Kidney (tissue), 13 donors: ENCODE measurements at regions not wholly inside any gene's neighbourhood (a gene's known extent, or its start where the extent isn't known, plus 50 kb on each side); places are given as distances from the start of the nearest gene placed in this dataset.

Source experiments
- DNase-seq, 5 donors: peaks; one replicate each; pipeline ENCODE4 v3.0.0-alpha.2; 2013 to 2020
- FAIRE-seq: peaks from 2 replicates; lab custom pipeline; 2012; peaks lifted over from hg19 to GRCh38; lab: Jason Lieb, UNC
- H3K27ac ChIP-seq, 2 donors: one replicate each; pipeline ENCODE4 v1.7.0; 2013; ENCODE audit warnings: low read depth in 2 of 2, low read length in 2 of 2, inconsistent platforms in 1 of 2
- H3K27me3 ChIP-seq: one replicate; pipeline ENCODE4 v1.7.1; 2013; ENCODE audit warnings: low read length, inconsistent platforms; ENCODE audit not compliant: control insufficient read depth, insufficient read depth
- H3K36me3 ChIP-seq, 3 donors: one replicate each; pipeline versions ENCODE4 v1.7.0 to v1.7.1; 2013; ENCODE audit warnings: low read length in 3 of 3, control low read depth in 1 of 3, inconsistent platforms in 1 of 3; ENCODE audit not compliant: insufficient read depth in 3 of 3, control insufficient read depth in 2 of 3
- H3K4me1 ChIP-seq, 3 donors: one replicate each; pipeline versions ENCODE4 v1.7.0 to v1.7.1; 2013; ENCODE audit warnings: low read length in 3 of 3, inconsistent platforms in 1 of 3, low read depth in 1 of 3; ENCODE audit not compliant: control insufficient read depth in 2 of 3, insufficient read depth in 2 of 3
- H3K4me3 ChIP-seq, 3 donors: one replicate each; pipeline versions ENCODE4 v1.7.0 to v1.8.1; 2013; ENCODE audit warnings: low read length in 3 of 3, control low read depth in 1 of 3, inconsistent platforms in 1 of 3
- H3K9ac ChIP-seq, 3 donors: one replicate each; pipeline versions ENCODE4 v1.7.0 to v1.7.1; 2013; ENCODE audit warnings: low read length in 3 of 3, control low read depth in 1 of 3, inconsistent platforms in 1 of 3
- H3K9me3 ChIP-seq, 3 donors: one replicate each; pipeline versions ENCODE4 v1.7.0 to v1.7.1; 2013; ENCODE audit warnings: low read length in 3 of 3, control low read depth in 1 of 3, inconsistent platforms in 1 of 3; ENCODE audit not compliant: control insufficient read depth in 2 of 3, insufficient read depth in 1 of 3
- intact Hi-C: fragments of 100-400 bp; cut with DNase I; formaldehyde crosslinking; loops from one replicate; pipeline ENCODE4 v1.11.1; 2022
- TF ChIP-seq, protein P1 (sequence below): IDR thresholded peaks from 3 replicates; pipeline ENCODE4 v1.5.1; 2012; ENCODE audit warnings: mild to moderate bottlenecking, moderate library complexity, borderline replicate concordance; ENCODE audit not compliant: insufficient read depth; ENCODE audit errors: extremely low read depth
- donor health status: control.
- donor health status: control.
- donor health status: control.
- donor health status: control.
- donor health status: control.
- donor health status: DM: yes; HTN: yes; CAD: no.
- donor health status: Normal renal cell carcinoma (clear cell type).

DNA sequence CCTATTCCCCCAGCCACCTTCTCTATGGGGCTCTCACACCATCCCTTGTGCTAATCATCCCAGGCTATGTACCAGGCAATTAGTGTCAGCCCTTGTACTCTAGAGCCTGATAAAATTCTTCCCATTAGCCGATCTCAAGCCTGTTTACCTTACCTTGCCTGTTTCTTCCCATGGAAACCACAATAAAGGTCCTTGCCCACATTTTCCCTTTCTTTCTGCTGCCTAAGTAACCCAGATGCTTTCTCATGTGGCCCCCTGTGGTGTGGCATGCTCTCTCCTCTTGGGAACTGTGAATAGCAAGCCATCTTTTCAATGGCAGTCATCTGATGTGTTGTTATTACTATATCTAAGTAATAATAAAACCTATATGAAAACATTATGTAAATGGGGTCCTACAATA is 265.8 kb upstream of the ELAC2 start:
- no peak overlapping the region for H3K27ac ChIP-seq
- H3K9ac ChIP-seq = no peak overlapping the region
- H3K4me1 ChIP-seq = no peaks in the 10 kb centered on the region
- H3K4me3 ChIP-seq = no peak overlapping the region
- H3K36me3 ChIP-seq = no peaks in the 10 kb centered on the region
- intact Hi-C loops = no loop called here
- TF ChIP-seq, protein P1, sequence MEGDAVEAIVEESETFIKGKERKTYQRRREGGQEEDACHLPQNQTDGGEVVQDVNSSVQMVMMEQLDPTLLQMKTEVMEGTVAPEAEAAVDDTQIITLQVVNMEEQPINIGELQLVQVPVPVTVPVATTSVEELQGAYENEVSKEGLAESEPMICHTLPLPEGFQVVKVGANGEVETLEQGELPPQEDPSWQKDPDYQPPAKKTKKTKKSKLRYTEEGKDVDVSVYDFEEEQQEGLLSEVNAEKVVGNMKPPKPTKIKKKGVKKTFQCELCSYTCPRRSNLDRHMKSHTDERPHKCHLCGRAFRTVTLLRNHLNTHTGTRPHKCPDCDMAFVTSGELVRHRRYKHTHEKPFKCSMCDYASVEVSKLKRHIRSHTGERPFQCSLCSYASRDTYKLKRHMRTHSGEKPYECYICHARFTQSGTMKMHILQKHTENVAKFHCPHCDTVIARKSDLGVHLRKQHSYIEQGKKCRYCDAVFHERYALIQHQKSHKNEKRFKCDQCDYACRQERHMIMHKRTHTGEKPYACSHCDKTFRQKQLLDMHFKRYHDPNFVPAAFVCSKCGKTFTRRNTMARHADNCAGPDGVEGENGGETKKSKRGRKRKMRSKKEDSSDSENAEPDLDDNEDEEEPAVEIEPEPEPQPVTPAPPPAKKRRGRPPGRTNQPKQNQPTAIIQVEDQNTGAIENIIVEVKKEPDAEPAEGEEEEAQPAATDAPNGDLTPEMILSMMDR = no peak
- H3K27me3 ChIP-seq = no peaks in the 10 kb centered on the region
- H3K9me3 ChIP-seq = no peaks in the 10 kb centered on the region
- no peak for FAIRE-seq
- DNase-seq = no peak

GRCh38 chr17:13281626-13282025 is 263.8 kb upstream of the ELAC2 start:
- Histone ChIP-seq H3K27me3 (no peaks in the 10 kb centered on the region), H3K9me3 (no peaks in the 10 kb centered on the region), H3K4me1 (no peaks in the 10 kb centered on the region), H3K36me3 (no peaks in the 10 kb centered on the region), H3K4me3 (no peak overlapping the region), H3K9ac (no peak overlapping the region), H3K27ac (no peak overlapping the region)
- FAIRE-seq (no peak), DNase-seq (no peak)
- TF ChIP-seq, protein P1 = no peak
- intact Hi-C loops = no loop called here

- no peaks in the 10 kb centered on the region for H3K27me3 ChIP-seq
- no peak overlapping the region for H3K27ac ChIP-seq
- TF ChIP-seq, protein P1 = no peak
- FAIRE-seq = no peak
- H3K4me3 ChIP-seq = no peak overlapping the region
- no peaks in the 10 kb centered on the region for H3K4me1 ChIP-seq
- DNase-seq = no peak
- no peaks in the 10 kb centered on the region for H3K9me3 ChIP-seq
- no peaks in the 10 kb centered on the region for H3K36me3 ChIP-seq
- no peak overlapping the region for H3K9ac ChIP-seq
- intact Hi-C loops = no loop called here
These were observed 256.0 kb upstream of the ELAC2 start for GRCh38 chr17:13273806-13274205.

DNA sequence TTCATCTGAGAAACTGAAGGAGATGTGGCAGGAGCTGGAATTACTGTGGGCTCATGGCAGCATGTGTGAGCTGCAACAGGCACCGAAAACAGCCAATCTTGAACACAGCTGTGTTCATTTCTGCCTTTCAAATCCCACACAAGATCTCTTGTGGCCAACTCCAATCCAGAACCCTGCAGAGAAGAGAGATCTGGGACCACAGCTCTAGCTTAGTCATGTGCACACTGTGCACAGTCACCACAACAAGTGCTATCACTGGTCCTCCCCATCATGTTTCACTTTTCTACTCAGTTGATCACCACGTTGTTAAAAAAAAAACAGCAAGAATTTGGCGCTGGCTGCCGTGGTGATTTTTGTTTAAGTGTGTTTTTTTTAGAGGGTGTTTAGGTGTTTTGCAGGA is 254.5 kb upstream of the ELAC2 start:
- TF ChIP-seq, protein P1 = no peak
- intact Hi-C loops = no loop called here
- Histone ChIP-seq H3K36me3 (no peaks in the 10 kb centered on the region), H3K27me3 (no peaks in the 10 kb centered on the region), H3K9me3 (no peaks in the 10 kb centered on the region), H3K4me1 (no peaks in the 10 kb centered on the region), H3K9ac (no peak overlapping the region), H3K27ac (no peak overlapping the region), H3K4me3 (no peak overlapping the region)
- DNase-seq (no peak), FAIRE-seq (no peak)
